B cell (primary cell): ENCODE measurements at regions not wholly inside any gene's neighbourhood (a gene's known extent, or its start where the extent isn't known, plus 50 kb on each side); places are given as distances from the start of the nearest gene placed in this dataset.

Experiments
- ATAC-seq: fragments of 200-7000 bp; cut with Tn5 transposase; one replicate; pipeline ENCODE4 v1.10.0; 2021; ENCODE audit warnings: low read depth, mild to moderate bottlenecking, moderate number of reproducible peaks, moderate library complexity
- CTCF ChIA-PET: fragments of 350-600 bp; sonication (Branson Sonifier 250); formaldehyde crosslinking; loops from one replicate; lab custom pipeline; 2021; ENCODE audit warnings: antibody characterized with exemption, inconsistent platforms; lab: Charles Lee
- POLR2A ChIA-PET: fragments of 350-600 bp; sonication (Branson Sonifier 250); formaldehyde crosslinking; loops from one replicate; lab custom pipeline; 2021; ENCODE audit warnings: antibody characterized with exemption; lab: Charles Lee
- DNase-seq: peaks from one replicate; pipeline ENCODE4 v3.0.0; 2013
- H2AFZ ChIP-seq: 2 replicates; pipeline ENCODE4 v1.6.1; 2012; ENCODE audit warnings: mild to moderate bottlenecking, low read depth, low read length; ENCODE audit not compliant: insufficient read depth, poor library complexity, severe bottlenecking
- H3K27ac ChIP-seq, 2 donors: 1 replicate in 1 of 2; 2 replicates in 1 of 2; pipeline ENCODE4 v1.5.1; 2012 to 2013; ENCODE audit warnings: low read length in 2 of 2, mild to moderate bottlenecking in 2 of 2, moderate library complexity in 1 of 2
- H3K27me3 ChIP-seq, 4 experiments: fragments of 200-600 bp in 1 of 4; sonication (generic) in 1 of 4; replicated peaks in 1 of 4; 1 replicate in 2 of 4; 2 replicates in 2 of 4; pipeline versions ENCODE4 v1.6.1 to v1.7.0; 2013 to 2016; ENCODE audit warnings: low read length in 3 of 4, mild to moderate bottlenecking in 2 of 4, mixed read lengths in 1 of 4, moderate library complexity in 1 of 4; ENCODE audit not compliant: insufficient read depth in 4 of 4, control insufficient read depth in 3 of 4; ENCODE audit errors: control extremely low read depth in 1 of 4
- H3K36me3 ChIP-seq, 2 experiments: replicated peaks in 1 of 2; 1 replicate in 1 of 2; 2 replicates in 1 of 2; pipeline versions ENCODE4 v1.6.1 to v1.7.1; 2013; ENCODE audit warnings: low read length in 1 of 2; ENCODE audit not compliant: insufficient read depth in 2 of 2, control insufficient read depth in 1 of 2; ENCODE audit errors: control extremely low read depth in 1 of 2, extremely low read depth in 1 of 2
- H3K4me1 ChIP-seq, 2 donors: fragments of 200-600 bp in 1 of 2; sonication (generic) in 1 of 2; 1 replicate in 1 of 2; 2 replicates in 1 of 2; pipeline versions ENCODE4 v1.5.1 to v1.6.1; 2013 to 2017; ENCODE audit warnings: low read length in 2 of 2; ENCODE audit not compliant: control insufficient read depth in 2 of 2, insufficient read depth in 2 of 2
- H3K4me2 ChIP-seq: replicated peaks from 2 replicates; pipeline ENCODE3; 2012; ENCODE audit warnings: mild to moderate bottlenecking, low read depth, low read length; ENCODE audit not compliant: poor library complexity, severe bottlenecking
- H3K4me3 ChIP-seq, 5 experiments: fragments of 200-600 bp in 1 of 5; sonication (generic) in 1 of 5; 1 replicate in 3 of 5; 2 replicates in 2 of 5; pipeline versions ENCODE4 v1.5.1 to v1.7.0; 2011 to 2016; ENCODE audit warnings: low read length in 4 of 5, mild to moderate bottlenecking in 4 of 5, low read depth in 2 of 5, control low read depth in 1 of 5, moderate library complexity in 1 of 5; ENCODE audit not compliant: insufficient read depth in 1 of 5; ENCODE audit errors: control extremely low read depth in 1 of 5, extremely low read depth in 1 of 5
- H3K79me2 ChIP-seq: fragments of 200-600 bp; sonication (generic); one replicate; pipeline ENCODE4 v1.6.0; 2016; ENCODE audit warnings: low read length; ENCODE audit not compliant: control insufficient read depth, insufficient read depth
- H3K9ac ChIP-seq: fragments of 200-600 bp; sonication (generic); 2 replicates; pipeline ENCODE4 v1.6.1; 2017; ENCODE audit warnings: mild to moderate bottlenecking, low read length, moderate library complexity
- H3K9me3 ChIP-seq, 3 donors: one replicate each; pipeline versions ENCODE4 v1.6.1 to v1.7.1; 2013; ENCODE audit warnings: low read length in 2 of 3; ENCODE audit not compliant: control insufficient read depth in 2 of 3, insufficient read depth in 1 of 3; ENCODE audit errors: control extremely low read depth in 1 of 3
- H4K20me1 ChIP-seq: 2 replicates; pipeline ENCODE4 v1.6.0; 2012; ENCODE audit warnings: mild to moderate bottlenecking, low read length; ENCODE audit not compliant: insufficient read depth, control insufficient read depth, poor library complexity, severe bottlenecking
- H3K27ac Mint-ChIP-seq: one replicate; pipeline ENCODE4 v1.8.0; 2021; ENCODE audit warnings: mixed read lengths
- H3K27me3 Mint-ChIP-seq: one replicate; pipeline ENCODE4 v1.8.0; 2021; ENCODE audit warnings: mixed read lengths
- H3K4me1 Mint-ChIP-seq: one replicate; pipeline ENCODE4 v1.8.0; 2021; ENCODE audit warnings: mixed read lengths
- H3K4me3 Mint-ChIP-seq: one replicate; pipeline ENCODE4 v1.8.0; 2021; ENCODE audit warnings: mixed read lengths
- H3K9me3 Mint-ChIP-seq: one replicate; pipeline ENCODE4 v1.8.0; 2022; ENCODE audit warnings: mixed read lengths; ENCODE audit not compliant: insufficient read depth
- CTCF ChIP-seq: fragments of 200-600 bp; IDR thresholded peaks from one replicate; pipeline ENCODE4 v1.8.0; 2022; ENCODE audit warnings: antibody characterized with exemption, mild to moderate bottlenecking
- EZH2 ChIP-seq: IDR thresholded peaks from 2 replicates; pipeline ENCODE4 v1.6.1; 2012; ENCODE audit warnings: borderline replicate concordance, low read depth, mild to moderate bottlenecking, moderate library complexity, low read length; ENCODE audit not compliant: insufficient read depth, poor library complexity, severe bottlenecking
- WGBS: methylation state at CpG from one replicate; pipeline ENCODE4 v1.1.5; 2013; ENCODE audit warnings: missing lambda C conversion rate; ENCODE audit not compliant: insufficient coverage; 5-methylcytosine and 5-hydroxymethylcytosine counted together
- intact Hi-C: fragments of 100-400 bp; cut with micrococcal nuclease; formaldehyde crosslinking; loops from one replicate; pipeline ENCODE4 v1.10.0; 2022

DNA sequence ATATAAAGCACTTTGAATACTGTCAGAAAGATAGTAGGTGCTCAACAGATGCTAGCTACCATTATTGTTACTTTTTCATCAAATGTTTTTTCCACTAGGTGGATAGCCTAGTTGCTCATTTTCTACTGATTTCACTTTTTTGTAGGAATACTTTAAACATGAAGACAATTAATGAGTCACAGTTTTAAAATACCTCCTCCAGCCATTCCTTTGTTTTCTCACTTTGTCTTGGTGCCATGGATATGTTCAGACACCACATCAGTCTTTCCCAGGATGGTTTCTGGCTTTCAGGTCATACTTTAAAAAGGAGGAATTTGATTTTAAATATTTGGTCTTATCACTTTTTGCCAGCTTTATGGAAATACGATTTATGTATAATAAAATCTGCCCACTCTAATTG is 147.1 kb upstream of the MGMT start:
- intact Hi-C loops = no loop called here
- no peaks in the 10 kb centered on the region for H3K4me1 Mint-ChIP-seq
- no peak overlapping the region for H3K27ac Mint-ChIP-seq
- H3K9me3 Mint-ChIP-seq = peaks cover 15% of the 10 kb centered on the region
- no peak overlapping the region for H3K4me3 Mint-ChIP-seq
- no peak overlapping the region for H3K9ac ChIP-seq
- no peaks in the 10 kb centered on the region for H3K79me2 ChIP-seq
- CTCF ChIA-PET = no interaction called here
- no peak overlapping the region for H3K4me2 ChIP-seq
- no CpG with 5 or more reads among the region's 1 CpG for WGBS
- DNase-seq (no peak), ATAC-seq (no peak)
- H2AFZ ChIP-seq = no peak overlapping the region
- no peaks in the 10 kb centered on the region for H3K27me3 Mint-ChIP-seq
- H3K27me3 ChIP-seq = no peaks in the 10 kb centered on the region
- TF ChIP-seq CTCF = no peak
- TF ChIP-seq EZH2 = no peak
- H3K4me3 ChIP-seq = no peak overlapping the region
- H3K4me1 ChIP-seq = no peaks in the 10 kb centered on the region
- peaks cover 2 to 6% (median 6%) of the 10 kb centered on the region in 3 donors for H3K9me3 ChIP-seq
- no peak overlapping the region for H3K27ac ChIP-seq
- H3K36me3 ChIP-seq = no peaks in the 10 kb centered on the region
- POLR2A ChIA-PET = no interaction called here
- H4K20me1 ChIP-seq = no peaks in the 10 kb centered on the region

GRCh38 chr10:129320340-129320739 is 146.7 kb upstream of the MGMT start:
- Mint-ChIP-seq H3K27ac (no peak overlapping the region), H3K9me3 (peaks cover 15% of the 10 kb centered on the region), H3K4me1 (no peaks in the 10 kb centered on the region), H3K4me3 (no peak overlapping the region), H3K27me3 (no peaks in the 10 kb centered on the region)
- H3K4me1 ChIP-seq = no peaks in the 10 kb centered on the region
- H4K20me1 ChIP-seq = no peaks in the 10 kb centered on the region
- H3K9ac ChIP-seq = no peak overlapping the region
- peaks cover 2 to 6% (median 6%) of the 10 kb centered on the region in 3 donors for H3K9me3 ChIP-seq
- H3K27ac ChIP-seq = no peak overlapping the region
- intact Hi-C loops = no loop called here
- H3K79me2 ChIP-seq = no peaks in the 10 kb centered on the region
- CTCF ChIA-PET = no interaction called here
- no peak for DNase-seq
- no peak for TF ChIP-seq CTCF
- TF ChIP-seq EZH2 = no peak
- H3K36me3 ChIP-seq = no peaks in the 10 kb centered on the region
- WGBS = no CpG with 5 or more reads among the region's 1 CpG
- H3K4me2 ChIP-seq = no peak overlapping the region
- no peak for ATAC-seq
- H3K4me3 ChIP-seq = no peak overlapping the region
- no peaks in the 10 kb centered on the region for H3K27me3 ChIP-seq
- H2AFZ ChIP-seq = no peak overlapping the region
- POLR2A ChIA-PET = no interaction called here
